Kidney epithelial cell (primary cell): ENCODE measurements at regions not wholly inside any gene's neighbourhood (a gene's known extent, or its start where the extent isn't known, plus 50 kb on each side); places are given as distances from the start of the nearest gene placed in this dataset.

Experiments used
- DNase-seq: peaks from one replicate; pipeline ENCODE4 v3.0.0-alpha.2; 2010; ENCODE audit warnings: low read depth
- H3K27me3 ChIP-seq: 2 replicates; pipeline ENCODE4 v1.6.0; 2011; ENCODE audit warnings: low read length; ENCODE audit not compliant: control insufficient read depth, insufficient read depth
- H3K36me3 ChIP-seq: 2 replicates; pipeline ENCODE4 v1.5.1; 2011; ENCODE audit warnings: low read length; ENCODE audit not compliant: control insufficient read depth, insufficient read depth
- H3K4me3 ChIP-seq: 2 replicates; pipeline ENCODE4 v1.5.1; 2011; ENCODE audit warnings: low read depth, mild to moderate bottlenecking, control low read depth, low read length
- CTCF ChIP-seq: IDR thresholded peaks from 2 replicates; pipeline ENCODE4 v1.5.1; 2011; ENCODE audit warnings: mild to moderate bottlenecking, moderate library complexity, low read length, control low read depth, inconsistent platforms; ENCODE audit not compliant: insufficient read depth, poor library complexity, severe bottlenecking

DNA sequence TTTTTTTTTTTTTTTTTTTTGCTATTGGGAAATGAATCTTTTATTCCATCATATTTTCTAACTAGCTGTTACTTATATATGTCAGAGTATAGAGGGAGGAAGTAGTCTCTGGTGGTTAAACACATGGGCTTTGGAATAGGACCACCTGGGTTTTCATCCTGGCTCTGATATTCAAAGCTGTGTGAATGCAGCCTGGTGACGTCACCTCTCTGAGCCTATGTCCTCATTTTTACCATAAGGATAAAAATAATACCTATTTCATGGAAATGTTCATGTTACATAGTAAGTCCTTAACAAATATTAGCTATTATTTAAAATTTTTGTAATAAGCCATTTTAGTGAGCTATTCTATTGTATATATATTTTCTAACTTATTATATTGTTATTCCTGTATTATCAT lies 58.8 kb upstream of the TOX2 start:
- no peaks in the 10 kb centered on the region for H3K27me3 ChIP-seq
- no peak for TF ChIP-seq CTCF
- H3K4me3 ChIP-seq, result no peak overlapping the region
- DNase-seq, result no peak
- H3K36me3 ChIP-seq, result no peaks in the 10 kb centered on the region

- no peak overlapping the region for H3K4me3 ChIP-seq
- DNase-seq, result no peak
- TF ChIP-seq CTCF, result no peak
- H3K36me3 ChIP-seq, result no peaks in the 10 kb centered on the region
- H3K27me3 ChIP-seq, result no peaks in the 10 kb centered on the region
Observed at GRCh38 chr20:43853918-43854317, 60.7 kb upstream of the TOX2 start.

- H3K4me3 ChIP-seq, result no peak overlapping the region
- no peaks in the 10 kb centered on the region for H3K36me3 ChIP-seq
- DNase-seq, result no peak
- H3K27me3 ChIP-seq, result no peaks in the 10 kb centered on the region
- TF ChIP-seq CTCF, result no peak
Observed at GRCh38 chr20:43853174-43853803, 61.4 kb upstream of the TOX2 start.

DNA sequence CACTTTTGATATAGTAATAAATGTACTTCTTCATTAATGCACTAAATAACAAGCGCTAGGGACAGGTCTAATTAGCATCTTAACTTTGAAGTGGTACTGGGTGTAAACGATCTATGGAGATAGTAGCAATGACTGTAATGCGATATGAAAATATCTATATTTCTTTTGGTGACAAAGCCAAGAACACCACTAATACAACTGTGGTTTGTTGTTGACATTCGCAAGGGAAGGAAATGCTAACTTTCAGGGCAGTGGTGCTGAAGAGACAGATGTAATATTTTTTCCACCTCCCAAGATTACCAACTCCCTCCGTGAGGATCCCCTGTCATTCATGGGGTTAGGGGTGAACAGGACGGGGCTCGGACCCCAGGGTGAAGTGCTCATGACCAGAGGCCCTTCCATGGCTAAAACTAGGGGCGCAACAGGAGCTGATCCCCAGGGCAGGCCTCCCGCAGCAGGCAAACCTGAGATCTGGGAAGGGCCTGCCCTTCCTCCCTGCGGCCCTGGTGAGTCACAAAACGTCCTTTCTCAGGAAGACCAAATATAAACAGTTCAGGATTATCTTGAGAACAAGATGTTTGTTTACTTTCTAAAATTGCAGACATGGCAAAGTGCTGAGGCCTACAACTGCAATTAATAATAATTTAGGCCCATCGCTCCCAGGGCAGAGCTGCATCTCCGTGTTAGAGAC lies 65.0 kb upstream of the TOX2 start:
- no peak for TF ChIP-seq CTCF
- Histone ChIP-seq H3K4me3 (no peak overlapping the region), H3K27me3 (no peaks in the 10 kb centered on the region), H3K36me3 (no peaks in the 10 kb centered on the region)
- no peak for DNase-seq

DNA sequence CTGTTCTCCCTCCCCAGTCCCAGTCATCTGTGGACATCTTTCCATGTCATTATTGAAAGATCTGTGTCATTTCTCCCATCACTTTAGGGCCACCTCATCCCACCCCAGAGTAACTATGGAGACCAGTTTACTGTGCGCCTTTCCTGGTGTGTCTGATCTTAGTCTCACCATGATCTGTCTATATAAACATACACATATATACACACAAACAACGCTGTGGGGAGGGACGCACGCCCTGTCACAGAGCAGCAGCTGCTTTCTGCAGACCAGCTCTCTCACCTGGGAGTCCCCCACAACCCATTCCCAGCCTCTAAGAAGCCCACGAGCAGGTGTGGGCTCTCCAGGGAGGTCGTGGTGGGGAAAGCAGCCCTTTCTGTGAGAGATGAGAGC lies 68.1 kb upstream of the TOX2 start:
- no peak for TF ChIP-seq CTCF
- H3K27me3 ChIP-seq, result no peaks in the 10 kb centered on the region
- no peak for DNase-seq
- no peaks in the 10 kb centered on the region for H3K36me3 ChIP-seq
- H3K4me3 ChIP-seq, result no peak overlapping the region
